ENCODE measurements at regions not wholly inside any gene's neighbourhood (a gene's known extent, or its start where the extent isn't known, plus 50 kb on each side); places are given as distances from the start of the nearest gene placed in this dataset.

DNA sequence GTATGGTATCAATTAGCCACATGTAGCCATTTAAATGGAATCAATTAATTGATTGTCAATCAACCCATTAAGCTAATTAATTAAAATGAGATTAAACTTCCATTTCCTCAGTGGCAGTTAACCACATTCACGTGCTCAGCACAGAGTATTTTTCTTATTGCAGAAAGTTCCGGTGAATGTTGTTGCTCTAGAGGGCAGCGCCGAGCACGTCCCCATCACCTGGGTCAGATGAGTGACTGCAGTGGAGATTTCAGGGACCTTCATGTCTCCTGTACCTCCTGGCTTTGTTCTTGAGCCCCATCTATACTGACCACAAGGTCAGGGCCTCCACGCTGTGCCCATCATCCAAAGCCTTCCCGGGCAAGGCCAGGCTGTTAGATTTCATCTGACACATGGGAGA is 168.8 kb upstream of the MKI67 start:
- H3K9me3 Mint-ChIP-seq: no peaks in the 10 kb centered on the region
- H3K36me3 Mint-ChIP-seq (ENCODE audit: low read depth): no peaks in the 10 kb centered on the region
- H3K27ac Mint-ChIP-seq: no peak overlapping the region
- DNase-seq: no peak
- POLR2A ChIA-PET: no interaction called here
- H3K4me3 Mint-ChIP-seq: no peak overlapping the region
- H3K27me3 Mint-ChIP-seq: peaks cover 5% of the 10 kb centered on the region
- no peaks in the 10 kb centered on the region for H3K4me1 Mint-ChIP-seq
- CTCF ChIA-PET: no interaction called here

DNA sequence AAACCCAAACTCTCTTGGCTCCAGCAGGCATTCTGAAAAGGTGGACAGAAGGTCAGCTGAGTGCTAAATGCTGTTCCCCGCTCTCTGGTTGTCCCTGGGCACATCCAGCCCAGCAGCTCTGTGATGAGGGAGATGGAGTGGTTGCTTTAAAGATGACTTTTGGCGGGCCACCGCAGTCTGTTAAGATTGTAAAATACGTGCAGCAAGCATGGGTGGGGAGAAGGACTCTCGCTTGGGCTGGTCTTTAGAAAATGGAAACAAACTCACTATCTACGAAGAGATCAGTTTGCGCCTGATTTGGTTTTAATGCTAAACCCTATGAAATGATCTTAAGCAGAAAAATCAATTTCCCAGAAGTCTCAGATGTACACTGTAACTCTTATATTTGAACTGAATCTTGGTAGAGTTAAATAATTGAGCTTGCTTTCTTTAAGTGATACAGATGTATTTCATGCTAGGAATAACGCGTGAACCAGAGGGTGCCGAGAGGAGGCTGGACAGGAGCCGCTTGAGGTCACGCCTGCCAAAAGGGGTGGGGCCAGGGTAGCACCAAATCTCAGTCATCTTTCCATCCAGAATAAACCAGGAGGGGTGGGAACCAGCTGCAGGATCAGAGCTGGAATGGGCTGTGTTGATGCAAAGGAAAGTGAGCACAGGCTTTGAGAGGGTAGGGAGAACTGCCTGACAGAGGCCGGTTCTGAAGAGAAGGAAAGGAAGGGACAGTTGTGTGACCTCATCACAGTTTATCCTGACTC is 170.2 kb upstream of the MKI67 start:
- POLR2A ChIA-PET: no interaction called here
- no peak for DNase-seq
- Mint-ChIP-seq H3K4me3 (no peak overlapping the region), H3K27me3 (no peaks in the 10 kb centered on the region), H3K27ac (no peak overlapping the region), H3K4me1 (no peaks in the 10 kb centered on the region), H3K9me3 (no peaks in the 10 kb centered on the region), H3K36me3 (ENCODE audit: low read depth) (no peaks in the 10 kb centered on the region)
- CTCF ChIA-PET: interaction anchor here (0.7 kb wide), 1 partner anchor 135 kb away, joined by 3 read pairs; no protein-coding TSS in a partner anchor

DNA sequence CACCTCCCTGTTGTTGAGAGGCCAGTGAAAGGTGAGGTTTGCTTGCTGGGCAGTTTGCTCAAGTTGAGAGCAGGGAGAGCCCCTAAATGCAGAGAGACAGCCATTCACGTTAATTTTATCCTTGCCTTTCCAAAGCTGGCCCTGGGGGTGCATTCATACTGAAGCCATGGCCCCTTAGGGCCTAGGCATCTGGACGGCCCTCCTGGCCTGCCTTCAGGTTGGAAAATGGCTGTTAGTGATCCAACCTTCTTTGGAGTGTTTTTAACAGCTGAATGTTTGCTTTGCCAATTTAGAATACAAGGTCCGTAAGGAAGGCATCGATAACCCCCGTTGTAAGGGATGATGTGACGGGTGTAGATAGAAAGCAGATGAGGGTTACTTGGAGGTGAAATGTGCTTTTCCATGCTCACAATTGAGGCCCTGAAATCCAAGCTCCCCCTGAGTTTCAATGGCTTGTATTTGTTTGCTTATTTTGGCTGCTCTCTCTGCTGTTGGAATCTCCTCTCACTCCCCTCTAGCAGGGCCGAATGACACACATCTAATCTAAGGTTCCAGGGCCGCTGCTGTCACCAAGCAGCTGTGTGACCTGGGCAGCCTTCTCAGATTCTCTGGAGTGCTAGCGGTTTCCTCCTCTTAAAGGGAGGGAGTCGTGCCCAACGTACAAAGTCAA is 171.6 kb upstream of the MKI67 start:
- POLR2A ChIA-PET: no interaction called here
- no peaks in the 10 kb centered on the region for H3K9me3 Mint-ChIP-seq
- H3K27me3 Mint-ChIP-seq: no peaks in the 10 kb centered on the region
- CTCF ChIA-PET: no interaction called here
- no peaks in the 10 kb centered on the region for H3K36me3 Mint-ChIP-seq (ENCODE audit: low read depth)
- no peak overlapping the region for H3K4me3 Mint-ChIP-seq
- no peak overlapping the region for H3K27ac Mint-ChIP-seq
- DNase-seq: no peak
- H3K4me1 Mint-ChIP-seq: no peaks in the 10 kb centered on the region

DNA sequence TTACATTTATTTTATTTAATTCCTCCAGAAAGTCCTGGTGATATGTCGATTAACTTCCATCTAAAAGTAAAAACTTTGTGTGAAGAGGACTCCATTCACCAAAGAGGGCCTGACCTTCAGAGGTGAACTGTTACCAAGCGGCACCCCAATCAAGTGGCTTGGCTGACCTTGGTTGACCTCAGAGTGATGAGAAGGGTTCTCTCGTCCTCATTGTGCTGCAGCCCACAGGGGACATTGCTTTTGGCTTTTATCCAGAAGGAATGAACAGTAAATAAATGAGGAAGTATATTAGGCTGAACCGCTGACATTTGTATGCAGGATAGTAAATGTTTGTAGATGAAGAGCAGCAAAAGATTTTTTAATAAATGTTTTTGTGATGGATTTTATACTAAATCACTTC is 172.4 kb upstream of the MKI67 start:
- H3K27ac Mint-ChIP-seq: no peak overlapping the region
- no peak for DNase-seq
- no peak overlapping the region for H3K4me3 Mint-ChIP-seq
- no peaks in the 10 kb centered on the region for H3K4me1 Mint-ChIP-seq
- ChIA-PET POLR2A (no interaction called here), CTCF (no interaction called here)
- H3K9me3 Mint-ChIP-seq: peaks cover 3% of the 10 kb centered on the region
- no peaks in the 10 kb centered on the region for H3K27me3 Mint-ChIP-seq
- no peaks in the 10 kb centered on the region for H3K36me3 Mint-ChIP-seq (ENCODE audit: low read depth)

DNA sequence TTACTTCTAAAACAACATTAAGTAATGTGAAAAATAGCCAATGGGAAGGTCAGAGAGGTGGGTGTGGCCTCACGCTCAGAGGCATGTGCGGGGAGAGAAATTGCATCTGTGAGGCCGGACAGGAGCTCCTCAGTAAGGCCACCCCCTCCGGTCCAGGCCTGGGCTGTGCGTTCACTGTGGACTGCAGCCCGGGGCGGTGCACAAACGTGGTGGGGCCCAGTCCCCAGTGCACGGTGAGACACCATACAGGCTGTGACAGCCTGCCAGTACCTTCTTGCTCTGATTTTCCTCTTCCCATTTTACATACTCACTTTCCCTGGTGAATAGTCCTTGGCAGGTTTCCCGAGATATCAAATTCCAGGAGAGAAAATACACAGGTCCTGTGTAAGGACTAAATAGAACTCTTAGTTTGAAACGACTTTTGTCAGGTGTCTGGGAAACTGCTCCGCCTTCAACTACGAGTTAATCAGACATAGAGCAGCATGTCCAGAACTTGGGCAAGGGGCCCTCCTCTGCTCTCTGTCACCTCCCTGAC is 174.1 kb upstream of the MKI67 start:
- DNase-seq: no peak
- Mint-ChIP-seq H3K36me3 (ENCODE audit: low read depth) (no peaks in the 10 kb centered on the region), H3K27me3 (no peaks in the 10 kb centered on the region), H3K4me3 (no peak overlapping the region), H3K9me3 (peaks cover 3% of the 10 kb centered on the region), H3K27ac (no peak overlapping the region), H3K4me1 (no peaks in the 10 kb centered on the region)
- ChIA-PET CTCF (no interaction called here), POLR2A (no interaction called here)

DNA sequence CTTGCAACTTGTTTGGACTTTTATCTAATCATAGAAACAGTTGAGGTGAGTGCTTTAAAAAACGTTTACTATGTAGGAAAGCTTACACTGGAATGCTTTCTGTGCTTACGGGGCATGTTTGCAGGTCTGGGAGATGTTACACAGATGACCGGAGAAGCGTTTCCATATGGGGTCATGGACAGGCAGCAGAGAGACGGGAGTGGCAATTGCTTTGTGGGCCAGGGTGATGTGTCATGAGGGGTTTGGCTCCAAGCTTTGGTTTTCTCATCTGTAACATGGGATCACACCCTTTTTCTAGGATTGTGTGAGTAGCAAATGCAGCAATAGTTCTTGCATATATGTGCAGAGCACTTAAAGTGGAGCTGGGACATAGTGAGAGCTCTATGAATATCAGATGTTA is 174.8 kb upstream of the MKI67 start:
- H3K27ac Mint-ChIP-seq: no peak overlapping the region

DNA sequence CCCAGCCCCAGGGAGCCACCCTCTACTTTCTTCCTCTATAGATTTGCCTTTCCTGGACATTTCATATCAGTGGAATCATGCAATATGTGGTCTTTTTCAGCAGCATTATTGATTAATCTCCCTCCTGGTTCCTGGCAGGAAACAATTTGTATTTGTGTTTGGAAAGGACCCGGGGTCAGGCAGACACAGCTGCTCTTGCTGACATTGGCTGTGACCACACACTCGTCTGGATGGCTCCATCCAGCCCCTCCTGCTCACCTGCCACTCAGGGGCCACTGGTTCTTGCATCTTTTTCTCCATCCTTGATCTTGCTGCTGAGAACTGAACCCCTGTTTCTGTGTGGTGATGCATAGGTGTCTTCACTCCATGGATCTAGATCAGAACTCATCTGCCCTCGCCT is 176.6 kb upstream of the MKI67 start:
- no peak overlapping the region for H3K27ac Mint-ChIP-seq
- no peak for DNase-seq
- no peaks in the 10 kb centered on the region for H3K4me1 Mint-ChIP-seq
- peaks cover 3% of the 10 kb centered on the region for H3K9me3 Mint-ChIP-seq
- H3K36me3 Mint-ChIP-seq (ENCODE audit: low read depth): no peaks in the 10 kb centered on the region
- no peaks in the 10 kb centered on the region for H3K27me3 Mint-ChIP-seq
- ChIA-PET POLR2A (no interaction called here), CTCF (no interaction called here)
- H3K4me3 Mint-ChIP-seq: no peak overlapping the region

More for the DNA sequence above, 174.8 kb upstream of the MKI67 start:
- H3K4me1 Mint-ChIP-seq: no peaks in the 10 kb centered on the region
- no peak overlapping the region for H3K4me3 Mint-ChIP-seq
- CTCF ChIA-PET: no interaction called here
- no peaks in the 10 kb centered on the region for H3K36me3 Mint-ChIP-seq (ENCODE audit: low read depth)
- no peaks in the 10 kb centered on the region for H3K27me3 Mint-ChIP-seq
- DNase-seq: no peak
- H3K9me3 Mint-ChIP-seq: peaks cover 3% of the 10 kb centered on the region
- POLR2A ChIA-PET: no interaction called here

DNA sequence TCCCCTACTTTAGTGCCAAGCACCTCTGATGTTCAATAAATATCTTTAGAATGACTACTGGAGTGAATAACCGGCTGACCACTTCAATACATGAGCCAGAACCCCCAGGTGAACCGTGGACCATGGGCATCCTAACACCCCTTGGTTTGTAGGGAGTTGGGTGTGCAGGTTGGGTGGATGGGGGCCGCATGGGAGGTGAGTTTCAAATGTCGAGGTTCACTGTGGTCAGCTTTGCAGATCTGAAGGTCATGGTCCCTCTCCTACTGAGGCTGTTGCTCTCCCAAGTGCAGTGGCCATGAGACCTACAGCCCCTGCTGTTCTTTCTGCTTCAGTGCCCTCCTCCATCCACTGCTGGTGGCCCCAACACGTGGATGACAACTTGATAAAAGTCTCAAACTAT is 178.0 kb upstream of the MKI67 start:
- H3K27me3 Mint-ChIP-seq: no peaks in the 10 kb centered on the region
- peaks cover 3% of the 10 kb centered on the region for H3K9me3 Mint-ChIP-seq
- no peak overlapping the region for H3K27ac Mint-ChIP-seq
- no peaks in the 10 kb centered on the region for H3K36me3 Mint-ChIP-seq (ENCODE audit: low read depth)
- DNase-seq: no peak
- ChIA-PET CTCF (no interaction called here), POLR2A (no interaction called here)
- no peak overlapping the region for H3K4me3 Mint-ChIP-seq
- H3K4me1 Mint-ChIP-seq: no peaks in the 10 kb centered on the region

DNA sequence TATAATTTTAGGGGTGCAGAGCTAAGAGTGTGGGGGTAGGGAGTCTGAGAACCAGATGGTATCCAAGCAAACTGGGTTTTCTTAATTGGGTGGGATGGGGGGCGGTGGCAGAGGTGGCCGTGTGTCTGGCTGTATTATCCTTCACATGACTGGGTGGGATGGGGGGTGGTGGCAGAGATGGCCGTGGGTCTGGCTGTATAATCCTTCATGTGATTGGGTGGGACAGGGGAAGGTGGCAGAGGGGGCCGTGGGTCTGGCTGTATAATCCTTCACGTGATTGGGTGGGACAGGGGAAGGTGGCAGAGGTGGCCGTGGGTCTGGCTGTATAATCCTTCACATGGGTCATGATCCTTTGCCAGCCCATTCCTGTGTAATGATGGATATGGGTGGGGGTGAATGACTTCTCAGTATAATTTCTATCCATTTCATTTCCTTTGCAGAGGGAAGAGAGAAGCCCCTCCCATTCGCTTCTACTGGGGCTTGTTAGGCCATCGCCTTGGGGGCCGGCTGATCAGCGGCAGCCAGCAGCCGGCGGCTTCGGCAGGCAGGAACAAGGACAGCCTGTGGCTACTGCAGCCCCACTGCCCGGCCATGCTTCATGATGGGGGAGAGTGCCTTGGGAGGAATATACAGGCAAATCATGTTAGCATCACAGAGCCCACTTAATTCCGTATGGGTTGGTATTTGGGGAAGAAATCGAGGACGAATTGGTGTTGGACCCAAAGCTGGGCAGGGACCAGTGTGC is 179.6 kb upstream of the MKI67 start:
- H3K27ac Mint-ChIP-seq: no peak overlapping the region
- CTCF ChIA-PET: interaction anchor here (0.7 kb wide), 1 partner anchor 12 kb away, joined by 6 read pairs; no protein-coding TSS in a partner anchor
- no peak overlapping the region for H3K4me3 Mint-ChIP-seq
- no peaks in the 10 kb centered on the region for H3K27me3 Mint-ChIP-seq
- DNase-seq: no peak
- no peaks in the 10 kb centered on the region for H3K4me1 Mint-ChIP-seq
- H3K9me3 Mint-ChIP-seq: peaks cover 3% of the 10 kb centered on the region
- H3K36me3 Mint-ChIP-seq (ENCODE audit: low read depth): no peaks in the 10 kb centered on the region
- POLR2A ChIA-PET: no interaction called here

DNA sequence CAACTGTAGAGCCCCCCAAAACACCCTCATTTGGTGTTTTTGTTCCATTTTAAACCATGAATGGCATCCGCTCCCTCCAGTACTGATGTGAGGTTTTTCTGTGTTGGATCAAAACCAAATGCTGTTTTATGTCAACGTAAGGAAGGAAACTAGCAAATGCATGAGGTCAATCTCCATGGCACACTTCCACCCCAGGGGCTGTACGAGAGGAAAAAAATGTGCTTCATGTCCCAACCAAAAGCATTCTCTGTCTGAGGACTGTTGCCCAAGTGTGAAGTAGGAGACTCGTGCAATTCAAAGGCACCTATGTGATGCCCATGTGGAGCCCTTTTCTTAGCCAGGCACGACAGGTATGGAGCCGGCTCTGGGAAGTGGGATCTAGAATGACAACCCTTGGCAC is 180.3 kb upstream of the MKI67 start:
- Mint-ChIP-seq H3K9me3 (peaks cover 3% of the 10 kb centered on the region), H3K27me3 (no peaks in the 10 kb centered on the region), H3K36me3 (ENCODE audit: low read depth) (no peaks in the 10 kb centered on the region), H3K4me1 (no peaks in the 10 kb centered on the region), H3K4me3 (no peak overlapping the region), H3K27ac (no peak overlapping the region)
- DNase-seq: no peak
- ChIA-PET CTCF (no interaction called here), POLR2A (no interaction called here)

DNA sequence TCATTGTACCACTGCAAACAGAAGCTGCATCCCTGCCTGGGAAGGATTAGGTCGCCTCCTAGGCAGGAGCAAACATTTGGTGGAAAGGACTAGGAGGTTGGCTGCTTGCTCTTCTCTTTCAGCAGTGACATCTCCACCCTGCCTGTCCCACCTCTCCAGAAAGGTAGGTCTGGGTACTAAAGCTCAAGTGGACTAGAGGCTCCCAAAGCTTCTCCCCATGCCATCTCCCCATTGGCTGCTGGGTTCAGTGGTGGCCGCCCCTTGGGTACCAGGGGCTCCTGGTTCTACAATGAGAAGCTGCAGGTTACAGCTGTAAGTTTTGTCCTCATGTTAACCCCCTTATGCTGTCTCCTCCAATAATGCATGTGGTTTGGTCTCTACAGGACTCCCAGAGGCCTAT is 180.7 kb upstream of the MKI67 start:
- DNase-seq: no peak
- no peaks in the 10 kb centered on the region for H3K36me3 Mint-ChIP-seq (ENCODE audit: low read depth)
- no peaks in the 10 kb centered on the region for H3K27me3 Mint-ChIP-seq
- no peaks in the 10 kb centered on the region for H3K4me1 Mint-ChIP-seq
- no peak overlapping the region for H3K27ac Mint-ChIP-seq
- POLR2A ChIA-PET: no interaction called here
- CTCF ChIA-PET: no interaction called here
- no peak overlapping the region for H3K4me3 Mint-ChIP-seq
- peaks cover 3% of the 10 kb centered on the region for H3K9me3 Mint-ChIP-seq

DNA sequence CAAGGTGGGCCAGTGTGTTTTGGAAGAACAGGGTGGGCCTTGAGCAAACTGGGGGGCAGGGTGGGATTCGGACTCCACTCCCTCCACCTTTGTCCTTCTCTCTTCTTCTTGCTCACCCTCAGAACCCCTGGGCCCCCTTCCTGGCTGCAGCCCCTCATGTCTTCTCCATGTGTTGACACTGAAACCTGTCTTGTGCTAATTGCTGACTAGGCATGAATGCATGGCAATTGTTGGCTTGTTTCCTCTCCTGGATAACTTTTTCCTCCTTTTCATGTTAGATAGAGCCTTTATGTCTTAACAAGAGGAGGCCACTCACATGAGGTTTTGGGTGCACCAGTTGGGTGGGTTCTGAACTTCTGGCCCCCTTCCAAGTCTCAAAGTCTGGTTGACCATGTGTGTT is 181.6 kb upstream of the MKI67 start:
- DNase-seq: no peak
- Mint-ChIP-seq H3K36me3 (ENCODE audit: low read depth) (no peaks in the 10 kb centered on the region), H3K27ac (no peak overlapping the region), H3K4me3 (no peak overlapping the region), H3K27me3 (no peaks in the 10 kb centered on the region), H3K9me3 (peaks cover 3% of the 10 kb centered on the region), H3K4me1 (no peaks in the 10 kb centered on the region)
- CTCF ChIA-PET: no interaction called here
- POLR2A ChIA-PET: no interaction called here

DNA sequence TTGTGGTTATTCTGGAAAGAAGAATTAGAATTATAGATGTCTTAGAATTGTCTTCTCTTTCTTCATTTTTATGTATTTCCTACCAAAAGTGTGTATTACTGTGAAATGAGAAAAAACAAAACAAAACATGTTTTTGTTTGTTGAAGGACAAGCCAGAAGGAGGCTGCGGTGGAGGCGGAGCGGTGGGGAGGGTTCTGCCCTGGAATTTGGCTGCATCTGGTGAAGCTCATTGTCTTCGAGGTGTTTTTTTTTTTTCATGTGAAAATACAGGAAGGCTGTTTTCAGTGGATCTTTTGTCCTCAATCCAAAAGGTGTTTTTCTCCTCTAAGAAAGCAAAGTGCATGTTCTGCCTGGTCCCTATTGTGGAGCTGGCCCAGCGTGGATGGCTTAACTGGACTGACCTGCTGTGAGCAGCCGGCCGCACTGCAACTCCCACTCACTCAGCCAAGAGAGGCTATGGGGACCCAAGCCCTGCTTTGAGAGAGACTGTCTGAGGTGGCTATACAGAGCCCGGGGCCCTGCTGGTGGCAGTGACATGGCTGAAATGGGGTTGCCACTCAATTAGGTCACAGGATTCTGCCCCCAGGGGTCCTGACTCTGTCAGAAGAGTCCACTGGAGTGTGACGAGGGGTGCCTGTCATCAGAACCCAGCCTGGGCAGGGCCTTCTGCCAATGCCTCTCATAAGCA is 184.9 kb upstream of the MKI67 start:
- no peak overlapping the region for H3K4me3 Mint-ChIP-seq
- no peaks in the 10 kb centered on the region for H3K9me3 Mint-ChIP-seq
- no peak for DNase-seq
- H3K27ac Mint-ChIP-seq: no peak overlapping the region
- H3K4me1 Mint-ChIP-seq: no peaks in the 10 kb centered on the region
- no peaks in the 10 kb centered on the region for H3K36me3 Mint-ChIP-seq (ENCODE audit: low read depth)
- CTCF ChIA-PET: no interaction called here
- POLR2A ChIA-PET: no interaction called here
- no peaks in the 10 kb centered on the region for H3K27me3 Mint-ChIP-seq
